Testis (tissue), 2 donors: ENCODE measurements at regions not wholly inside any gene's neighbourhood (a gene's known extent, or its start where the extent isn't known, plus 50 kb on each side); places are given as distances from the start of the nearest gene placed in this dataset.

Experiments used
- POLR2A ChIP-seq: fragments of 450-650 bp; IDR thresholded peaks from one replicate; pipeline ENCODE4 v1.6.1; 2017; ENCODE audit warnings: antibody characterized with exemption, mild to moderate bottlenecking, moderate library complexity
- TF ChIP-seq, protein P1 (sequence below), 3 experiments: fragments of 450-650 bp in 2 of 3; fragments of 200-600 bp in 1 of 3; sonication (generic) in 1 of 3; IDR thresholded peaks; one replicate each; pipeline ENCODE4 v1.5.1; 2016 to 2019; ENCODE audit warnings: antibody characterized with exemption in 3 of 3, mild to moderate bottlenecking in 2 of 3, moderate library complexity in 1 of 3

DNA sequence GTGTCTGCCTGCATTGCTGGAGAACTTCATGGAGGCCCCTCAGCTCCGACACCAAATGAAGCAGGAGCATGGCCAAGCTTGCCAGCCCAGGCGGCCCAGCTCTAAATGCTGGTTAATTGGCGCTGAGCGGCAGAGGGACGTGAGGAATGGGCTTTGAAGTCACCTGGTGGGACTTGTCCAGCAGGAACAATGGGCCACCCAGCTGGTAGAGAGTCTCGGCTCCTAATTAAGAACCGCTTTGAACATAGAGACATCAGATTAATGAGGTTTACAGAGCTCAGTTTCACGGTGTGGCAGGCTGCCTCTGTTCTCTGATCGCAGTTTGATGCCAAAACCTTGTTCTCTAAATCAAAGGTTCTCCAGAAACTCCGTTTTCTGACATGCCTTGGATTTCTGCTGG is 77.5 kb upstream of the LINGO1 start:
- TF ChIP-seq, protein P1, sequence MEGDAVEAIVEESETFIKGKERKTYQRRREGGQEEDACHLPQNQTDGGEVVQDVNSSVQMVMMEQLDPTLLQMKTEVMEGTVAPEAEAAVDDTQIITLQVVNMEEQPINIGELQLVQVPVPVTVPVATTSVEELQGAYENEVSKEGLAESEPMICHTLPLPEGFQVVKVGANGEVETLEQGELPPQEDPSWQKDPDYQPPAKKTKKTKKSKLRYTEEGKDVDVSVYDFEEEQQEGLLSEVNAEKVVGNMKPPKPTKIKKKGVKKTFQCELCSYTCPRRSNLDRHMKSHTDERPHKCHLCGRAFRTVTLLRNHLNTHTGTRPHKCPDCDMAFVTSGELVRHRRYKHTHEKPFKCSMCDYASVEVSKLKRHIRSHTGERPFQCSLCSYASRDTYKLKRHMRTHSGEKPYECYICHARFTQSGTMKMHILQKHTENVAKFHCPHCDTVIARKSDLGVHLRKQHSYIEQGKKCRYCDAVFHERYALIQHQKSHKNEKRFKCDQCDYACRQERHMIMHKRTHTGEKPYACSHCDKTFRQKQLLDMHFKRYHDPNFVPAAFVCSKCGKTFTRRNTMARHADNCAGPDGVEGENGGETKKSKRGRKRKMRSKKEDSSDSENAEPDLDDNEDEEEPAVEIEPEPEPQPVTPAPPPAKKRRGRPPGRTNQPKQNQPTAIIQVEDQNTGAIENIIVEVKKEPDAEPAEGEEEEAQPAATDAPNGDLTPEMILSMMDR (IDR thresholded peaks at IDR 0.05), result no peak
- TF ChIP-seq POLR2A, result no peak
